Sigmoid colon (tissue), 3 donors: ENCODE measurements at regions not wholly inside any gene's neighbourhood (a gene's known extent, or its start where the extent isn't known, plus 50 kb on each side); places are given as distances from the start of the nearest gene placed in this dataset.

Source experiments
- CTCF ChIP-seq, 4 experiments: fragments of 450-650 bp in 3 of 4; fragments of 200-600 bp in 1 of 4; IDR thresholded peaks; one replicate each; pipeline ENCODE4 v1.5.1; 2016 to 2019; ENCODE audit warnings: antibody characterized with exemption in 4 of 4, mild to moderate bottlenecking in 3 of 4, moderate library complexity in 2 of 4
- POLR2A ChIP-seq, 2 donors: fragments of 450-650 bp; IDR thresholded peaks; one replicate each; pipeline ENCODE4 v1.6.1; 2016; ENCODE audit warnings: antibody characterized with exemption in 2 of 2, mild to moderate bottlenecking in 2 of 2, moderate library complexity in 2 of 2

- TF ChIP-seq POLR2A (IDR thresholded peaks at IDR 0.05) (no peak), CTCF (IDR thresholded peaks at IDR 0.05) (no peak)
Measured at GRCh38 chr12:58277231-58277630, 335.9 kb downstream of the ATP23 start.
